Endothelial cell of umbilical vein (primary cell): ENCODE measurements at regions not wholly inside any gene's neighbourhood (a gene's known extent, or its start where the extent isn't known, plus 50 kb on each side); places are given as distances from the start of the nearest gene placed in this dataset.

ENCODE experiments used
- BruUV-seq: library from RNA; stranded (reverse); fragments of 400-500 nt; replicated peaks from 2 replicates; lab custom pipeline; 2021; lab: Mats Ljungman, UMichigan
- CTCF ChIA-PET: fragments of 300-600, 350-600 bp; sonication (Branson Sonifier 250); formaldehyde crosslinking; loops from one replicate; lab custom pipeline; 2021; ENCODE audit warnings: antibody characterized with exemption, inconsistent platforms; lab: Charles Lee
- POLR2A ChIA-PET: fragments of 300-600, 350-600 bp; sonication (Branson Sonifier 250); formaldehyde crosslinking; loops from one replicate; lab custom pipeline; 2021; ENCODE audit warnings: antibody characterized with exemption, inconsistent platforms; lab: Charles Lee
- DNase-seq: peaks from one replicate; pipeline ENCODE4 v3.0.0-alpha.2; 2011; ENCODE audit warnings: low read depth, low spot score
- FAIRE-seq: peaks from 2 replicates; lab custom pipeline; 2011; peaks lifted over from hg19 to GRCh38; lab: Jason Lieb, UNC
- H2AFZ ChIP-seq: 2 replicates; pipeline ENCODE4 v1.6.0; 2012; ENCODE audit warnings: low read depth, low read length, control low read depth, inconsistent platforms
- H3K27ac ChIP-seq: 2 replicates; pipeline ENCODE4 v1.5.1; 2011; ENCODE audit warnings: low read depth, mild to moderate bottlenecking, control low read depth, low read length, moderate library complexity; ENCODE audit not compliant: insufficient read depth
- H3K27me3 ChIP-seq, 2 experiments: 2 replicates each; pipeline versions ENCODE4 v1.6.0 to v1.6.1; 2011; ENCODE audit warnings: low read length in 2 of 2, mixed read lengths in 1 of 2; ENCODE audit not compliant: control insufficient read depth in 2 of 2, insufficient read depth in 2 of 2
- H3K36me3 ChIP-seq, 2 experiments: 2 replicates in 1 of 2; 3 replicates in 1 of 2; pipeline ENCODE4 v1.5.1; 2011; ENCODE audit warnings: low read length in 2 of 2, mild to moderate bottlenecking in 1 of 2, moderate library complexity in 1 of 2; ENCODE audit not compliant: control insufficient read depth in 2 of 2, insufficient read depth in 2 of 2; ENCODE audit errors: extremely low read depth in 1 of 2
- H3K4me1 ChIP-seq: 3 replicates; pipeline ENCODE4 v1.5.1; 2011; ENCODE audit warnings: mild to moderate bottlenecking, low read length; ENCODE audit not compliant: control insufficient read depth, insufficient read depth; ENCODE audit errors: extremely low read depth
- H3K4me2 ChIP-seq: 2 replicates; pipeline ENCODE4 v1.6.1; 2011; ENCODE audit warnings: low read length, control low read depth, mixed read lengths; ENCODE audit not compliant: insufficient read depth
- H3K4me3 ChIP-seq, 3 experiments: fragments of 200-600 bp in 1 of 3; sonication (generic), shearing (Covaris generic) in 1 of 3; replicated peaks in 1 of 3; 2 replicates each; pipeline ENCODE4 v1.5.1; 2011 to 2016; ENCODE audit warnings: control low read depth in 3 of 3, low read length in 3 of 3, mild to moderate bottlenecking in 2 of 3, inconsistent platforms in 1 of 3, low read depth in 1 of 3, moderate library complexity in 1 of 3; ENCODE audit not compliant: insufficient read depth in 1 of 3
- H3K79me2 ChIP-seq: 2 replicates; pipeline ENCODE4 v1.6.0; 2012; ENCODE audit warnings: low read length, inconsistent platforms; ENCODE audit not compliant: control insufficient read depth, insufficient read depth
- H3K9ac ChIP-seq: replicated peaks from 2 replicates; pipeline ENCODE3; 2011; ENCODE audit warnings: low read length, control low read depth; ENCODE audit not compliant: insufficient read depth; ENCODE audit errors: extremely low read depth
- H3K9me1 ChIP-seq: replicated peaks from 3 replicates; pipeline ENCODE4 v1.6.0; 2011; ENCODE audit warnings: mild to moderate bottlenecking, low read length; ENCODE audit not compliant: control insufficient read depth, insufficient read depth; ENCODE audit errors: extremely low read depth
- H3K9me3 ChIP-seq: replicated peaks from 2 replicates; pipeline ENCODE4 v1.5.1; 2012; ENCODE audit warnings: low read length, inconsistent platforms; ENCODE audit not compliant: control insufficient read depth, insufficient read depth
- H4K20me1 ChIP-seq: replicated peaks from 2 replicates; pipeline ENCODE3; 2011; ENCODE audit warnings: mild to moderate bottlenecking, low read length; ENCODE audit not compliant: control insufficient read depth, insufficient read depth; ENCODE audit errors: extremely low read depth
- EZH2 ChIP-seq: IDR thresholded peaks from 2 replicates; pipeline ENCODE4 v1.6.1; 2012; ENCODE audit warnings: borderline replicate concordance, low read depth, mild to moderate bottlenecking, moderate library complexity, low read length, inconsistent platforms; ENCODE audit not compliant: severe bottlenecking
- FOS ChIP-seq: IDR thresholded peaks from 2 replicates; pipeline ENCODE4 v1.6.1; 2011; ENCODE audit warnings: mild to moderate bottlenecking, low read length, moderate library complexity, borderline replicate concordance; ENCODE audit not compliant: insufficient read depth
- GATA2 ChIP-seq: IDR thresholded peaks from 2 replicates; pipeline ENCODE4 v1.7.0; 2011; ENCODE audit warnings: low read depth, mild to moderate bottlenecking, moderate library complexity, mixed read lengths, low read length; ENCODE audit not compliant: insufficient read length, insufficient read depth
- JUN ChIP-seq: IDR thresholded peaks from 2 replicates; pipeline ENCODE4 v1.6.1; 2011; ENCODE audit warnings: borderline replicate concordance, low read depth; ENCODE audit not compliant: insufficient read length, insufficient read depth
- MYC ChIP-seq: IDR thresholded peaks from one replicate; pipeline ENCODE4 v1.6.1; 2011; ENCODE audit warnings: mild to moderate bottlenecking, low read depth, low read length
- POLR2A ChIP-seq: IDR thresholded peaks from 2 replicates; pipeline ENCODE4 v1.6.1; 2012; ENCODE audit warnings: low read depth, mild to moderate bottlenecking, control low read depth, low read length
- dilution Hi-C: fragments of 300-500 bp; cut with MboI; formaldehyde crosslinking; loops from one replicate; pipeline ENCODE4 v1.15.0; 2019; ENCODE audit warnings: low sequenced_read_pairs; ENCODE audit not compliant: extremely low pct_ligation_motif_present
- intact Hi-C: fragments of 100-400 bp; cut with micrococcal nuclease; formaldehyde crosslinking; loops from one replicate; pipeline ENCODE4 v1.10.0; 2022
- TF ChIP-seq, protein P1 (sequence below): IDR thresholded peaks from 2 replicates; pipeline ENCODE4 v1.6.1; 2011; ENCODE audit not compliant: insufficient read depth, insufficient read length
- TF ChIP-seq, protein P2 (sequence below), 2 donors: IDR thresholded peaks; 1 replicate in 1 of 2; 2 replicates in 1 of 2; pipeline ENCODE4 v1.5.1; 2011; ENCODE audit warnings: low read length in 2 of 2, mild to moderate bottlenecking in 2 of 2, moderate library complexity in 2 of 2, control low read depth in 1 of 2, inconsistent platforms in 1 of 2, low read depth in 1 of 2; ENCODE audit not compliant: insufficient read depth in 1 of 2; ENCODE audit errors: extremely low read depth in 1 of 2

- ChIA-PET CTCF (no interaction called here), POLR2A (no interaction called here)
- Histone ChIP-seq H3K4me3 (no peak overlapping the region), H3K36me3 (no peaks in the 10 kb centered on the region), H2AFZ (no peak overlapping the region), H3K27me3 (no peaks in the 10 kb centered on the region), H4K20me1 (no peaks in the 10 kb centered on the region), H3K9me3 (no peaks in the 10 kb centered on the region), H3K9me1 (no peaks in the 10 kb centered on the region), H3K79me2 (no peaks in the 10 kb centered on the region), H3K4me2 (no peak overlapping the region), H3K9ac (no peak overlapping the region), H3K4me1 (no peaks in the 10 kb centered on the region), H3K27ac (no peak overlapping the region)
- intact Hi-C loops, result no loop called here
- no TSS peak for BruUV-seq
- no peak for TF ChIP-seq POLR2A
- TF ChIP-seq GATA2, result no peak
- no peak for TF ChIP-seq EZH2
- TF ChIP-seq JUN, result no peak
- TF ChIP-seq, protein P1, sequence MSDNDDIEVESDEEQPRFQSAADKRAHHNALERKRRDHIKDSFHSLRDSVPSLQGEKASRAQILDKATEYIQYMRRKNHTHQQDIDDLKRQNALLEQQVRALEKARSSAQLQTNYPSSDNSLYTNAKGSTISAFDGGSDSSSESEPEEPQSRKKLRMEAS, result no peak
- no peak for TF ChIP-seq MYC
- dilution Hi-C loops, result no loop called here
- no peak for FAIRE-seq
- DNase-seq, result no peak
Measured at GRCh38 chrX:39927380-39927779, 170.4 kb downstream of the BCOR start.

GRCh38 chrX:39928704-39929378, 168.9 kb downstream of the BCOR start:
- H3K9me1 ChIP-seq, result no peaks in the 10 kb centered on the region
- H3K4me1 ChIP-seq, result no peaks in the 10 kb centered on the region
- H3K4me3 ChIP-seq, result no peak overlapping the region
- H3K4me2 ChIP-seq, result no peak overlapping the region
- FAIRE-seq, result no peak
- ChIA-PET CTCF (no interaction called here), POLR2A (no interaction called here)
- dilution Hi-C loops (no loop called here), intact Hi-C loops (no loop called here)
- no TSS peak for BruUV-seq
- H3K9ac ChIP-seq, result no peak overlapping the region
- no peaks in the 10 kb centered on the region for H4K20me1 ChIP-seq
- no peaks in the 10 kb centered on the region for H3K79me2 ChIP-seq
- DNase-seq, result no peak
- H3K27me3 ChIP-seq, result no peaks in the 10 kb centered on the region
- H3K36me3 ChIP-seq, result no peaks in the 10 kb centered on the region
- no peak overlapping the region for H2AFZ ChIP-seq
- no peak overlapping the region for H3K27ac ChIP-seq
- TF ChIP-seq MYC, result no peak
- TF ChIP-seq FOS, result no peak
- TF ChIP-seq JUN, result no peak
- no peak for TF ChIP-seq EZH2
- TF ChIP-seq POLR2A, result no peak
- TF ChIP-seq, protein P2, sequence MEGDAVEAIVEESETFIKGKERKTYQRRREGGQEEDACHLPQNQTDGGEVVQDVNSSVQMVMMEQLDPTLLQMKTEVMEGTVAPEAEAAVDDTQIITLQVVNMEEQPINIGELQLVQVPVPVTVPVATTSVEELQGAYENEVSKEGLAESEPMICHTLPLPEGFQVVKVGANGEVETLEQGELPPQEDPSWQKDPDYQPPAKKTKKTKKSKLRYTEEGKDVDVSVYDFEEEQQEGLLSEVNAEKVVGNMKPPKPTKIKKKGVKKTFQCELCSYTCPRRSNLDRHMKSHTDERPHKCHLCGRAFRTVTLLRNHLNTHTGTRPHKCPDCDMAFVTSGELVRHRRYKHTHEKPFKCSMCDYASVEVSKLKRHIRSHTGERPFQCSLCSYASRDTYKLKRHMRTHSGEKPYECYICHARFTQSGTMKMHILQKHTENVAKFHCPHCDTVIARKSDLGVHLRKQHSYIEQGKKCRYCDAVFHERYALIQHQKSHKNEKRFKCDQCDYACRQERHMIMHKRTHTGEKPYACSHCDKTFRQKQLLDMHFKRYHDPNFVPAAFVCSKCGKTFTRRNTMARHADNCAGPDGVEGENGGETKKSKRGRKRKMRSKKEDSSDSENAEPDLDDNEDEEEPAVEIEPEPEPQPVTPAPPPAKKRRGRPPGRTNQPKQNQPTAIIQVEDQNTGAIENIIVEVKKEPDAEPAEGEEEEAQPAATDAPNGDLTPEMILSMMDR (IDR thresholded peaks at IDR 0.05; ENCODE audit: extremely low read depth in 1 of 2, insufficient read depth in 1 of 2, low read depth in 1 of 2, low read length in 2 of 2), result no peak
- H3K9me3 ChIP-seq, result no peaks in the 10 kb centered on the region
